ENCODE measurements at regions not wholly inside any gene's neighbourhood (a gene's known extent, or its start where the extent isn't known, plus 50 kb on each side); places are given as distances from the start of the nearest gene placed in this dataset.

- TF ChIP-seq, protein P1, sequence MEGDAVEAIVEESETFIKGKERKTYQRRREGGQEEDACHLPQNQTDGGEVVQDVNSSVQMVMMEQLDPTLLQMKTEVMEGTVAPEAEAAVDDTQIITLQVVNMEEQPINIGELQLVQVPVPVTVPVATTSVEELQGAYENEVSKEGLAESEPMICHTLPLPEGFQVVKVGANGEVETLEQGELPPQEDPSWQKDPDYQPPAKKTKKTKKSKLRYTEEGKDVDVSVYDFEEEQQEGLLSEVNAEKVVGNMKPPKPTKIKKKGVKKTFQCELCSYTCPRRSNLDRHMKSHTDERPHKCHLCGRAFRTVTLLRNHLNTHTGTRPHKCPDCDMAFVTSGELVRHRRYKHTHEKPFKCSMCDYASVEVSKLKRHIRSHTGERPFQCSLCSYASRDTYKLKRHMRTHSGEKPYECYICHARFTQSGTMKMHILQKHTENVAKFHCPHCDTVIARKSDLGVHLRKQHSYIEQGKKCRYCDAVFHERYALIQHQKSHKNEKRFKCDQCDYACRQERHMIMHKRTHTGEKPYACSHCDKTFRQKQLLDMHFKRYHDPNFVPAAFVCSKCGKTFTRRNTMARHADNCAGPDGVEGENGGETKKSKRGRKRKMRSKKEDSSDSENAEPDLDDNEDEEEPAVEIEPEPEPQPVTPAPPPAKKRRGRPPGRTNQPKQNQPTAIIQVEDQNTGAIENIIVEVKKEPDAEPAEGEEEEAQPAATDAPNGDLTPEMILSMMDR (IDR thresholded peaks at IDR 0.05; ENCODE audit: low read depth, low read length), result no peak
- H3K4me3 ChIP-seq (ENCODE audit: low read depth, low read length), result no peak overlapping the region
- ChIA-PET CTCF (interaction anchor here (0.7 kb wide), 1 partner anchor 13 kb away, joined by 3 read pairs; no protein-coding TSS in a partner anchor), POLR2A (no interaction called here)
- no peaks in the 10 kb centered on the region for H3K9me3 ChIP-seq (ENCODE audit: control insufficient read depth, insufficient read depth, low read length)
- no peak for DNase-seq (ENCODE audit: low read depth, low spot score)
- H3K27me3 ChIP-seq (ENCODE audit: control insufficient read depth, insufficient read depth, low read length), result peaks cover 11% of the 10 kb centered on the region
- H3K27ac ChIP-seq (ENCODE audit: low read depth, low read length), result no peak overlapping the region
These were observed 129.1 kb downstream of the TM9SF2 start for GRCh38 chr13:99630269-99630898.

DNA sequence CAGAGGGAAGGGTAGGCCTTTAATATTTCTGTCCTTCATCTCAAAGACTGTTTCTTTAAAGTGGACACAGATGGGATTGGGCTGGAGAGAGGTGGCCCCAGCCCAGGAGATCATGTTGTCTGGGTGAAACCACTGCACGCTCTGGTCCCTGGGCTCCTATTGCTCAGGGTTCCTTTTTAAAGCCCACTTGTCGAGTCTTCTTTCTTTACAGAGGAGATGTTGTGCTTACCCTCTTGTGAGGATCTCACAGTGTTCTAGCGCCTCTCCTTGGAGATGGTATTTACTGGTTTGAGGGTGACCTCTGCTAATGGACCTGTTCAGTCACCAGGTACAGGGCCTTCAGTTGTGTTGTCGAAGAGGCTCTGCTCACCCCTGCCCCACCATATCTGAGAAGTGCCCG, 128.4 kb downstream of the TM9SF2 start:
- CTCF ChIA-PET, result no interaction called here

DNA sequence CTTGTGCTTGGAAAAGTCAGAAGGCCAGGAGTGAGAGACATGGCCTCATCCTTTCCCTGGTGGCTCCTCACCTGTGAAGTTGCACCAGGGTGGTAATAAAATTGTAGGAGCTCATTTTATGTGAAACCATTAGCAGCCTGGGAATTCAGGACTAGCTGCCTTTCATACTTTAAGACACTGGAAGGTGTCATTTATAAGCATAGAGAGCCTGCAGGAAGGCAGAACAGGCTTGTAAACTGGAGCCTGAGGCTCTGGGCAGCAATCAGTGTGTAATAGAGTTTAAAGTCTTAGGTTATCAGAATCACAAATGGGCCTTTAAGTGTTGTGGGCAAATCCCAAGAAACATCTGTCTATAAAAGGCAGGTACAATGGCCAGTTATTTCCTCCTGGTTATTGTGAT, 127.2 kb downstream of the TM9SF2 start:
- Histone ChIP-seq H3K27me3 (ENCODE audit: control insufficient read depth, insufficient read depth, low read length) (peaks cover 13% of the 10 kb centered on the region), H3K27ac (ENCODE audit: low read depth, low read length) (no peak overlapping the region), H3K4me3 (ENCODE audit: low read depth, low read length) (no peak overlapping the region), H3K9me3 (ENCODE audit: control insufficient read depth, insufficient read depth, low read length) (no peaks in the 10 kb centered on the region)
- POLR2A ChIA-PET, result no interaction called here
- DNase-seq (ENCODE audit: low read depth, low spot score), result no peak
- CTCF ChIA-PET, result interaction anchor here (1.5 kb wide), 1 partner anchor 28 kb away, joined by 5 read pairs; no protein-coding TSS in a partner anchor
- TF ChIP-seq, protein P1 (IDR thresholded peaks at IDR 0.05; ENCODE audit: low read depth, low read length), result no peak

More for the DNA sequence above, 128.4 kb downstream of the TM9SF2 start:
- DNase-seq (ENCODE audit: low read depth, low spot score), result no peak
- Histone ChIP-seq H3K27ac (ENCODE audit: low read depth, low read length) (no peak overlapping the region), H3K9me3 (ENCODE audit: control insufficient read depth, insufficient read depth, low read length) (no peaks in the 10 kb centered on the region), H3K4me3 (ENCODE audit: low read depth, low read length) (no peak overlapping the region), H3K27me3 (ENCODE audit: control insufficient read depth, insufficient read depth, low read length) (peaks cover 14% of the 10 kb centered on the region)
- POLR2A ChIA-PET, result no interaction called here
- TF ChIP-seq, protein P1 (IDR thresholded peaks at IDR 0.05; ENCODE audit: low read depth, low read length), result no peak

GRCh38 chr13:99626461-99627082, 125.3 kb downstream of the TM9SF2 start:
- no peak for DNase-seq (ENCODE audit: low read depth, low spot score)
- H3K27me3 ChIP-seq (ENCODE audit: control insufficient read depth, insufficient read depth, low read length), result peaks cover 13% of the 10 kb centered on the region
- no peak overlapping the region for H3K4me3 ChIP-seq (ENCODE audit: low read depth, low read length)
- TF ChIP-seq, protein P1 (IDR thresholded peaks at IDR 0.05; ENCODE audit: low read depth, low read length), result no peak
- ChIA-PET POLR2A (no interaction called here), CTCF (interaction anchor here (0.6 to 1.3 kb wide), 2 partner anchors 9 to 1518 kb away, joined by 3 to 4 read pairs; no protein-coding TSS in a partner anchor)
- H3K27ac ChIP-seq (ENCODE audit: low read depth, low read length), result no peak overlapping the region
- no peaks in the 10 kb centered on the region for H3K9me3 ChIP-seq (ENCODE audit: control insufficient read depth, insufficient read depth, low read length)

GRCh38 chr13:99624936-99625540, 123.8 kb downstream of the TM9SF2 start:
- Histone ChIP-seq H3K4me3 (ENCODE audit: low read depth, low read length) (no peak overlapping the region), H3K27ac (ENCODE audit: low read depth, low read length) (no peak overlapping the region), H3K27me3 (ENCODE audit: control insufficient read depth, insufficient read depth, low read length) (peaks cover 13% of the 10 kb centered on the region), H3K9me3 (ENCODE audit: control insufficient read depth, insufficient read depth, low read length) (no peaks in the 10 kb centered on the region)
- TF ChIP-seq, protein P1 (IDR thresholded peaks at IDR 0.05; ENCODE audit: low read depth, low read length), result no peak
- ChIA-PET CTCF (no interaction called here), POLR2A (no interaction called here)
- DNase-seq (ENCODE audit: low read depth, low spot score), result no peak
